ENCODE measurements at regions not wholly inside any gene's neighbourhood (a gene's known extent, or its start where the extent isn't known, plus 50 kb on each side); places are given as distances from the start of the nearest gene placed in this dataset.

DNA sequence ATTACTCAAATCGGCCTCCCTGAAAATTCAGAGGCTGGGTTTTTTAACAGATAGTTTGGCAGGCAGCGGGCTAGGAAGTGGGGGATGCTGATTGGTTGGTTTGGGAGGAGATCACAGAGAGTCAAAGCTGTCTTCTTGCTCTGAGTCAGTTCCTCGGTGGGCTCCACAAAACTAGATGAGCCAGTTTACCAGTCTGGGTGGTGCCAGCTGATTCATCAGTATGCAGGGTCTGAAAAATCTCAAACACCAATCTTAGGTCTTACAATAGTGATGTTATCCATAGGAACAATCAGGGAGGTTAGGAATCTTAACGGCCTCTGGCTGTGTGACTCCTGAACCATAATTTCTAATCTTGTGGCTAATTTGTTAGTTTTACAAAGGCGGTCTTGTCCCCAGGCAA, 190.7 kb downstream of the C6orf118 start:
- Mint-ChIP-seq H3K9me3 (ENCODE audit: unreplicated experiment) (no peaks in the 10 kb centered on the region), H3K4me3 (ENCODE audit: unreplicated experiment) (no peak overlapping the region), H3K27me3 (ENCODE audit: unreplicated experiment) (no peaks in the 10 kb centered on the region), H3K27ac (ENCODE audit: unreplicated experiment) (no peak overlapping the region), H3K36me3 (ENCODE audit: unreplicated experiment) (no peaks in the 10 kb centered on the region), H3K4me1 (ENCODE audit: low read depth, unreplicated experiment) (no peaks in the 10 kb centered on the region)
- TF ChIP-seq, protein P1, sequence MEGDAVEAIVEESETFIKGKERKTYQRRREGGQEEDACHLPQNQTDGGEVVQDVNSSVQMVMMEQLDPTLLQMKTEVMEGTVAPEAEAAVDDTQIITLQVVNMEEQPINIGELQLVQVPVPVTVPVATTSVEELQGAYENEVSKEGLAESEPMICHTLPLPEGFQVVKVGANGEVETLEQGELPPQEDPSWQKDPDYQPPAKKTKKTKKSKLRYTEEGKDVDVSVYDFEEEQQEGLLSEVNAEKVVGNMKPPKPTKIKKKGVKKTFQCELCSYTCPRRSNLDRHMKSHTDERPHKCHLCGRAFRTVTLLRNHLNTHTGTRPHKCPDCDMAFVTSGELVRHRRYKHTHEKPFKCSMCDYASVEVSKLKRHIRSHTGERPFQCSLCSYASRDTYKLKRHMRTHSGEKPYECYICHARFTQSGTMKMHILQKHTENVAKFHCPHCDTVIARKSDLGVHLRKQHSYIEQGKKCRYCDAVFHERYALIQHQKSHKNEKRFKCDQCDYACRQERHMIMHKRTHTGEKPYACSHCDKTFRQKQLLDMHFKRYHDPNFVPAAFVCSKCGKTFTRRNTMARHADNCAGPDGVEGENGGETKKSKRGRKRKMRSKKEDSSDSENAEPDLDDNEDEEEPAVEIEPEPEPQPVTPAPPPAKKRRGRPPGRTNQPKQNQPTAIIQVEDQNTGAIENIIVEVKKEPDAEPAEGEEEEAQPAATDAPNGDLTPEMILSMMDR (IDR thresholded peaks at IDR 0.05; ENCODE audit: partially characterized antibody, unreplicated experiment): no peak
- no peak for DNase-seq

DNA sequence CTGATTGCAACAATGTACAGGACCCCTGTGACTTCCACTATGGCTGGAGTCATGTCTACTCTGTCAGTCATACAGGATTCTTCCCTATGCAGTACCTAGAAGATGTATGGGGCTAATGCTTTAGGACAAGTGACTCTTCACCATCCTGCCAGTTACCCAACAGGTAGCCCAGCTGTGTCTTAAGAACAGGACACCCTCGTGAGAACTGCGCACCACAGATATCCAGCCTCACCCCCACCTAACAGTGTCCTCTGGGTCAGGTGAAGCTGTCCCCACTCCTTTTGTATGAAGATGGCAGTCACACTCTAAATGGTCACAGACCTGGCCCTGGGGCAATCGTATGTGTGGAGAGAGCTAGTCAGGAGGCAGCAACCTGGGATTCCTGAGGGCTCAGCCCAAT, 191.6 kb downstream of the C6orf118 start:
- Mint-ChIP-seq H3K4me1 (ENCODE audit: low read depth, unreplicated experiment) (no peaks in the 10 kb centered on the region), H3K27ac (ENCODE audit: unreplicated experiment) (no peak overlapping the region), H3K27me3 (ENCODE audit: unreplicated experiment) (no peaks in the 10 kb centered on the region), H3K36me3 (ENCODE audit: unreplicated experiment) (no peaks in the 10 kb centered on the region), H3K9me3 (ENCODE audit: unreplicated experiment) (no peaks in the 10 kb centered on the region), H3K4me3 (ENCODE audit: unreplicated experiment) (no peak overlapping the region)
- DNase-seq: no peak
- TF ChIP-seq, protein P1 (IDR thresholded peaks at IDR 0.05; ENCODE audit: partially characterized antibody, unreplicated experiment): no peak

DNA sequence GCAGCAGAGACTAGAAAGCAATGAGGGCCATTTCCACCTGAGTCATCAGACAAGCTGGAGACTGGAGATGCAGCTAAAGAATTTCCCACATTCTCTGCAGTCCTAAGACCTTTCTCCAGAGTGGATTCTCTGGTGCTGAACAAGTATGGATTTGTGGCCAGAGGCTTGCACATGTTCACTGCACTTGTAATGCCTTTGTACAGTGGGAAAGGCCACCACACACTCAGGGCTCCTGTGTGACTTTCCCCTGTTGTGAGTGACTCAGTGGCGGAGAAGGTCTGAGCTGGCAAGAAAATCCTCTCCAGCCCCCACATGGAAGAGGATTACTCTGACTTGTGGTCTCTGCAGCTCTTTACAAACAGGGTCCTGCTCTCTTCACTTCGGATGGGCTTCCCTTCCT, 192.3 kb downstream of the C6orf118 start:
- Mint-ChIP-seq H3K4me3 (ENCODE audit: unreplicated experiment) (no peak overlapping the region), H3K27ac (ENCODE audit: unreplicated experiment) (no peak overlapping the region), H3K36me3 (ENCODE audit: unreplicated experiment) (no peaks in the 10 kb centered on the region), H3K27me3 (ENCODE audit: unreplicated experiment) (no peaks in the 10 kb centered on the region), H3K9me3 (ENCODE audit: unreplicated experiment) (no peaks in the 10 kb centered on the region), H3K4me1 (ENCODE audit: low read depth, unreplicated experiment) (no peaks in the 10 kb centered on the region)
- no peak for DNase-seq
- TF ChIP-seq, protein P1 (IDR thresholded peaks at IDR 0.05; ENCODE audit: partially characterized antibody, unreplicated experiment): no peak

DNA sequence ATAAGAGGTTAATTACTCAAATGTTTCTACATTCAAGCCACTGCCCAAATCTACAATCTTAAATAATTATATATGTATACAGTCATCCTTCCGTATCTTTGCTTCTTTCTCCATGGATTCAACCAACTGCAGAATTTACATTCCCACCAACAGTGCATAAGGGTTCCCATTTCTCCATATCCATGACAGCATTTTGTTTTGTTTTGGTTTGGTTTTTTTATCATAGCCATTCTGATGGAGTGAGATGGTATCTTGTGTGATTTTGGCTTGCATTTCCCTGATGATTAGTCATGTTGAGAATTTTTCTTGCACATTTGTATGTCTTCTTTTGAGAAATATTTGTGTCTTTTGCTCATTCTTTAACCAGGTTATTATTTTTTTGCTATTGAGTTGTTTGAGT, 198.5 kb downstream of the C6orf118 start:
- DNase-seq: no peak
- no peaks in the 10 kb centered on the region for H3K27me3 Mint-ChIP-seq (ENCODE audit: unreplicated experiment)
- H3K9me3 Mint-ChIP-seq (ENCODE audit: unreplicated experiment): no peaks in the 10 kb centered on the region
- no peaks in the 10 kb centered on the region for H3K36me3 Mint-ChIP-seq (ENCODE audit: unreplicated experiment)
- no peaks in the 10 kb centered on the region for H3K4me1 Mint-ChIP-seq (ENCODE audit: low read depth, unreplicated experiment)
- no peak overlapping the region for H3K4me3 Mint-ChIP-seq (ENCODE audit: unreplicated experiment)
- H3K27ac Mint-ChIP-seq (ENCODE audit: unreplicated experiment): no peak overlapping the region
- TF ChIP-seq, protein P1 (IDR thresholded peaks at IDR 0.05; ENCODE audit: partially characterized antibody, unreplicated experiment): no peak

DNA sequence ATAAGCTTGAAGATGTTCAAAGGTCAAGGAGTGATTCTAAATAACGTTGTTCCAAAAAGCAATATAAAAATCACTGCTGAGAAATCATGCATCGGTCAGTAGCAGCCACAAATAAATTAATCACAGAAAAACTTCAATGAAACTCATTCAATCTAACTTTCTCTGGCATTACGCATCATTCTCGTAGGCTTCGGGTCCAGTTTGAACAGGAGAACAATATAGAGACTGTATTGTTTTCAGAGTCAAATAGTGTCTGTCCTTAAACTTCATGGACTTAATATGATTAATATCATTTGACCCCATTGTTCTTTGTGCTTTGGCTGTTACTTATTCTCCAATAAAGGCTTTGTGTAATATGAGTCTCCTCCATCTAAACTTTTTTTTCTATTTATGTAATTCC, 200.4 kb downstream of the C6orf118 start:
- H3K36me3 Mint-ChIP-seq (ENCODE audit: unreplicated experiment): no peaks in the 10 kb centered on the region
- no peak for DNase-seq
- no peak overlapping the region for H3K4me3 Mint-ChIP-seq (ENCODE audit: unreplicated experiment)
- H3K4me1 Mint-ChIP-seq (ENCODE audit: low read depth, unreplicated experiment): no peaks in the 10 kb centered on the region
- H3K27me3 Mint-ChIP-seq (ENCODE audit: unreplicated experiment): no peaks in the 10 kb centered on the region
- no peaks in the 10 kb centered on the region for H3K9me3 Mint-ChIP-seq (ENCODE audit: unreplicated experiment)
- H3K27ac Mint-ChIP-seq (ENCODE audit: unreplicated experiment): no peak overlapping the region
- TF ChIP-seq, protein P1 (IDR thresholded peaks at IDR 0.05; ENCODE audit: partially characterized antibody, unreplicated experiment): no peak
